IMR-90 (cell line): ENCODE measurements at regions not wholly inside any gene's neighbourhood (a gene's known extent, or its start where the extent isn't known, plus 50 kb on each side); places are given as distances from the start of the nearest gene placed in this dataset.

ENCODE experiments used
- ATAC-seq: fragments of 200-7000 bp; cut with Tn5 transposase; 2 replicates; pipeline ENCODE4 v1.9.1; 2020; ENCODE audit warnings: low read depth, mild to moderate bottlenecking, moderate library complexity
- BruUV-seq: library from RNA; stranded (reverse); fragments of 400-500 nt; replicated peaks from 2 replicates; lab custom pipeline; 2021; lab: Mats Ljungman, UMichigan
- CTCF ChIA-PET: fragments of 300-600 bp; formaldehyde crosslinking; extraction: SDS; loops from one replicate; lab custom pipeline; 2021; ENCODE audit warnings: antibody characterized with exemption; lab: Yijun Ruan, JAX
- POLR2A ChIA-PET: fragments of 300-600 bp; sonication (Branson Sonifier 250); formaldehyde crosslinking; loops from one replicate; lab custom pipeline; 2022; ENCODE audit warnings: antibody characterized with exemption; ENCODE audit not compliant: unreplicated experiment; lab: Charles Lee
- DNase-seq: peaks from one replicate; pipeline ENCODE4 v3.0.0; 2013
- H2AFZ ChIP-seq: replicated peaks from 2 replicates; pipeline ENCODE3; 2013; ENCODE audit warnings: low read length, mild to moderate bottlenecking; ENCODE audit not compliant: poor library complexity
- H2AK5ac ChIP-seq: 2 replicates; pipeline ENCODE4 v1.6.1; 2013; ENCODE audit warnings: low read depth, low read length, inconsistent platforms
- H2AK9ac ChIP-seq: replicated peaks from 2 replicates; pipeline ENCODE3; 2013; ENCODE audit warnings: mild to moderate bottlenecking, low read depth, low read length, moderate library complexity; ENCODE audit not compliant: poor library complexity
- H2BK120ac ChIP-seq: 2 replicates; pipeline ENCODE4 v1.6.1; 2013; ENCODE audit warnings: low read depth, low read length, inconsistent platforms
- H2BK15ac ChIP-seq: 3 replicates; pipeline ENCODE4 v1.6.1; 2013; ENCODE audit warnings: low read depth, low read length, inconsistent platforms
- H2BK20ac ChIP-seq: 2 replicates; pipeline ENCODE4 v1.6.1; 2013; ENCODE audit warnings: low read depth, mild to moderate bottlenecking, inconsistent platforms, low read length, moderate library complexity
- H2BK5ac ChIP-seq: 2 replicates; pipeline ENCODE4 v1.6.1; 2013; ENCODE audit warnings: mild to moderate bottlenecking, low read depth, low read length, inconsistent platforms; ENCODE audit not compliant: poor library complexity, severe bottlenecking
- H3K14ac ChIP-seq: replicated peaks from 2 replicates; pipeline ENCODE4 v1.6.1; 2013; ENCODE audit warnings: low read depth, low read length, inconsistent platforms
- H3K18ac ChIP-seq: 2 replicates; pipeline ENCODE4 v1.6.1; 2013; ENCODE audit warnings: low read depth, low read length, control low read depth
- H3K23ac ChIP-seq: 2 replicates; pipeline ENCODE4 v1.6.1; 2013; ENCODE audit warnings: low read depth, low read length, inconsistent platforms
- H3K27ac ChIP-seq: 2 replicates; pipeline ENCODE4 v1.5.1; 2013; ENCODE audit warnings: mild to moderate bottlenecking, control low read depth, low read length; ENCODE audit not compliant: insufficient read depth
- H3K27me3 ChIP-seq: 2 replicates; pipeline ENCODE4 v1.6.1; 2013; ENCODE audit warnings: low read length; ENCODE audit not compliant: control insufficient read depth, insufficient read depth
- H3K36me3 ChIP-seq: 2 replicates; pipeline ENCODE4 v1.6.1; 2013; ENCODE audit warnings: low read length, mixed read lengths; ENCODE audit not compliant: control insufficient read depth, insufficient read depth
- H3K4ac ChIP-seq: 2 replicates; pipeline ENCODE4 v1.6.1; 2013; ENCODE audit warnings: low read depth, low read length, inconsistent platforms
- H3K4me1 ChIP-seq: 2 replicates; pipeline ENCODE4 v1.6.1; 2013; ENCODE audit warnings: low read length, mixed read lengths; ENCODE audit not compliant: control insufficient read depth, insufficient read depth
- H3K4me2 ChIP-seq: 2 replicates; pipeline ENCODE4 v1.6.1; 2013; ENCODE audit warnings: low read depth, mild to moderate bottlenecking, control low read depth, low read length, moderate library complexity
- H3K4me3 ChIP-seq: 2 replicates; pipeline ENCODE4 v1.5.1; 2013; ENCODE audit warnings: low read depth, mild to moderate bottlenecking, control low read depth, low read length, moderate library complexity; ENCODE audit not compliant: insufficient read depth
- H3K56ac ChIP-seq: 2 replicates; pipeline ENCODE4 v1.6.1; 2013; ENCODE audit warnings: low read length, inconsistent platforms; ENCODE audit not compliant: insufficient read depth; ENCODE audit errors: extremely low read depth
- H3K79me1 ChIP-seq, 2 experiments: 2 replicates each; pipeline ENCODE4 v1.6.1; 2013; ENCODE audit warnings: low read length in 2 of 2, inconsistent platforms in 1 of 2, low read depth in 1 of 2
- H3K9ac ChIP-seq: 2 replicates; pipeline ENCODE4 v1.6.1; 2013; ENCODE audit warnings: low read depth, low read length, control low read depth
- H3K9me1 ChIP-seq: 2 replicates; pipeline ENCODE4 v1.6.1; 2013; ENCODE audit warnings: low read length, inconsistent platforms; ENCODE audit not compliant: insufficient read depth
- H3K9me3 ChIP-seq: 2 replicates; pipeline ENCODE4 v1.6.1; 2013; ENCODE audit warnings: low read length; ENCODE audit not compliant: control insufficient read depth, insufficient read depth
- H4K20me1 ChIP-seq: 2 replicates; pipeline ENCODE4 v1.6.1; 2013; ENCODE audit warnings: low read length, inconsistent platforms; ENCODE audit not compliant: insufficient read depth
- H4K5ac ChIP-seq: 2 replicates; pipeline ENCODE4 v1.6.1; 2013; ENCODE audit warnings: mild to moderate bottlenecking, low read depth, low read length, control low read depth
- H4K8ac ChIP-seq, 2 experiments: 2 replicates each; pipeline ENCODE4 v1.6.1; 2013; ENCODE audit warnings: low read depth in 2 of 2, low read length in 2 of 2, control low read depth in 1 of 2, inconsistent platforms in 1 of 2
- H4K91ac ChIP-seq: 2 replicates; pipeline ENCODE4 v1.6.1; 2013; ENCODE audit warnings: low read depth, low read length, inconsistent platforms; ENCODE audit not compliant: insufficient read depth
- CEBPB ChIP-seq: IDR thresholded peaks from 2 replicates; pipeline ENCODE4 v1.6.1; 2012; ENCODE audit warnings: low read depth, low read length, improper control_type of control experiment
- MAFK ChIP-seq: IDR thresholded peaks from 2 replicates; pipeline ENCODE4 v1.6.1; 2012; ENCODE audit warnings: low read depth, low read length, improper control_type of control experiment
- SMC3 ChIP-seq: fragments of 150-350 bp; IDR thresholded peaks from 2 replicates; pipeline ENCODE4 v1.6.1; 2016; ENCODE audit warnings: low read depth, mild to moderate bottlenecking, antibody characterized with exemption, low read length, moderate library complexity
- WGBS, 2 experiments: methylation state at CpG; one replicate each; pipeline versions ENCODE4 v1.1.5 to v1.1.7; 2013; ENCODE audit warnings: missing lambda C conversion rate in 2 of 2; ENCODE audit not compliant: insufficient read length in 1 of 2; ENCODE audit errors: extremely low coverage in 2 of 2; 5-methylcytosine and 5-hydroxymethylcytosine counted together
- dilution Hi-C: fragments of 300-500 bp; cut with HindIII; formaldehyde crosslinking; loops from one replicate; pipeline ENCODE4 v1.14.3; 2018; ENCODE audit warnings: low sequenced_read_pairs; ENCODE audit not compliant: unreplicated experiment
- in situ Hi-C: fragments of 300-500 bp; cut with MboI; formaldehyde crosslinking; loops from 3 replicates; pipeline ENCODE4 v1.14.3; 2019; ENCODE audit warnings: low sequenced_read_pairs, inconsistent platforms, mixed read lengths
- intact Hi-C: fragments of 100-400 bp; cut with micrococcal nuclease; formaldehyde crosslinking; loops from 2 replicates; pipeline ENCODE4 v1.10.0; 2022
- TF ChIP-seq, protein P1 (sequence below): fragments of 150-350 bp; IDR thresholded peaks from 2 replicates; pipeline ENCODE4 v1.6.1; 2017; ENCODE audit warnings: mild to moderate bottlenecking, antibody characterized with exemption, low read length, low read depth

GRCh38 chr4:159428975-159429692, 326.3 kb downstream of the RAPGEF2 start:
- Histone ChIP-seq H2AK5ac (no peak overlapping the region), H4K5ac (no peak overlapping the region), H3K4me2 (no peak overlapping the region), H3K56ac (no peak overlapping the region), H3K9me3 (no peaks in the 10 kb centered on the region), H3K79me1 (no peaks in the 10 kb centered on the region), H2BK15ac (no peak overlapping the region), H2BK120ac (no peak overlapping the region), H3K9me1 (peaks cover 3% of the 10 kb centered on the region; the same call in 1 of the 2 replicates), H3K23ac (no peak overlapping the region), H2AFZ (no peak overlapping the region), H3K36me3 (no peaks in the 10 kb centered on the region), H3K14ac (no peak overlapping the region), H4K8ac (no peak overlapping the region), H3K4ac (no peak overlapping the region), H3K18ac (no peak overlapping the region), H2BK20ac (no peak overlapping the region), H3K4me3 (no peak overlapping the region), H4K91ac (no peak overlapping the region), H3K27me3 (no peaks in the 10 kb centered on the region), H3K4me1 (no peaks in the 10 kb centered on the region), H4K20me1 (no peaks in the 10 kb centered on the region), H2AK9ac (no peak overlapping the region), H3K9ac (no peak overlapping the region), H3K27ac (no peak overlapping the region), H2BK5ac (no peak overlapping the region)
- CTCF ChIA-PET: interaction anchor here (0.8 to 1.0 kb wide), 2 partner anchors 11 to 85 kb away, joined by 3 to 5 read pairs; no protein-coding TSS in a partner anchor
- TF ChIP-seq SMC3: no peak
- TF ChIP-seq CEBPB: no peak
- TF ChIP-seq, protein P1, sequence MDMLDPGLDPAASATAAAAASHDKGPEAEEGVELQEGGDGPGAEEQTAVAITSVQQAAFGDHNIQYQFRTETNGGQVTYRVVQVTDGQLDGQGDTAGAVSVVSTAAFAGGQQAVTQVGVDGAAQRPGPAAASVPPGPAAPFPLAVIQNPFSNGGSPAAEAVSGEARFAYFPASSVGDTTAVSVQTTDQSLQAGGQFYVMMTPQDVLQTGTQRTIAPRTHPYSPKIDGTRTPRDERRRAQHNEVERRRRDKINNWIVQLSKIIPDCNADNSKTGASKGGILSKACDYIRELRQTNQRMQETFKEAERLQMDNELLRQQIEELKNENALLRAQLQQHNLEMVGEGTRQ: no peak
- TF ChIP-seq MAFK: no peak
- dilution Hi-C loops: no loop called here
- intact Hi-C loops: no loop called here
- no TSS peak for BruUV-seq
- no peak for ATAC-seq
- POLR2A ChIA-PET: no interaction called here
- in situ Hi-C loops: no loop called here
- WGBS, 2 experiments: no CpG with 5 or more reads among the region's 6 CpGs
- DNase-seq: no peak
